Body of pancreas (tissue), 4 donors: ENCODE measurements at regions not wholly inside any gene's neighbourhood (a gene's known extent, or its start where the extent isn't known, plus 50 kb on each side); places are given as distances from the start of the nearest gene placed in this dataset.

Source experiments
- POLR2A ChIP-seq, 3 donors: fragments of 450-650 bp; IDR thresholded peaks; one replicate each; pipeline ENCODE4 v1.6.1; 2016; ENCODE audit warnings: antibody characterized with exemption in 3 of 3, mild to moderate bottlenecking in 2 of 3
- TF ChIP-seq, protein P1 (sequence below), 7 experiments: fragments of 450-650 bp in 4 of 7; fragments of 200-600 bp in 3 of 7; sonication (generic) in 3 of 7; IDR thresholded peaks; one replicate each; pipeline ENCODE4 v1.5.1; 2016 to 2019; ENCODE audit warnings: antibody characterized with exemption in 7 of 7

DNA sequence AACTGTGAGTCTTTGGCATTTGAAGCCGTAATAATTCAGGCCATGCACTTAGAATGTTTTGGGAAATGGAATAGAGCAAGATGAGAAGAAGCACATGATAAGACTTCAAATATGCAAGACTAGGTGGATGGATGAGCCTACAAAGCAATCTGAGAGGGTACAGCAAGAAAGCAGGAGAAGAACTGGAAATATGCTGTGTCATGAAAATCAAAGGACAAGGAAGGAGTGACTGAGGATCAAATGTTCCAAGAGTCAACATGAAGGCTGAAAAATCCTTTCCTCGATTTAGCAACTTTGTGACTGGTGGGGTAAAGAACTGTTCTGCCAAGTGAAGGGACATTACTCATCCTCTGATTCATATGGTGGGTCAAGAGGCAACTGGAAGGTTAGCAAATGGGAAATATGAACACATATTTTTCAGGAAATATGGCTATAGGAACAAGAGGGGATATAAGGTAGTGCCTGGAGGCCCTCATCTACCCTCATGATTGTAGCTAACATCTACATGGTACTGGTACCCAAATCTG lies 803.7 kb upstream of the ARRDC4 start:
- TF ChIP-seq, protein P1, sequence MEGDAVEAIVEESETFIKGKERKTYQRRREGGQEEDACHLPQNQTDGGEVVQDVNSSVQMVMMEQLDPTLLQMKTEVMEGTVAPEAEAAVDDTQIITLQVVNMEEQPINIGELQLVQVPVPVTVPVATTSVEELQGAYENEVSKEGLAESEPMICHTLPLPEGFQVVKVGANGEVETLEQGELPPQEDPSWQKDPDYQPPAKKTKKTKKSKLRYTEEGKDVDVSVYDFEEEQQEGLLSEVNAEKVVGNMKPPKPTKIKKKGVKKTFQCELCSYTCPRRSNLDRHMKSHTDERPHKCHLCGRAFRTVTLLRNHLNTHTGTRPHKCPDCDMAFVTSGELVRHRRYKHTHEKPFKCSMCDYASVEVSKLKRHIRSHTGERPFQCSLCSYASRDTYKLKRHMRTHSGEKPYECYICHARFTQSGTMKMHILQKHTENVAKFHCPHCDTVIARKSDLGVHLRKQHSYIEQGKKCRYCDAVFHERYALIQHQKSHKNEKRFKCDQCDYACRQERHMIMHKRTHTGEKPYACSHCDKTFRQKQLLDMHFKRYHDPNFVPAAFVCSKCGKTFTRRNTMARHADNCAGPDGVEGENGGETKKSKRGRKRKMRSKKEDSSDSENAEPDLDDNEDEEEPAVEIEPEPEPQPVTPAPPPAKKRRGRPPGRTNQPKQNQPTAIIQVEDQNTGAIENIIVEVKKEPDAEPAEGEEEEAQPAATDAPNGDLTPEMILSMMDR (IDR thresholded peaks at IDR 0.05): no peak
- no peak for TF ChIP-seq POLR2A (IDR thresholded peaks at IDR 0.05)
